ENCODE measurements at regions not wholly inside any gene's neighbourhood (a gene's known extent, or its start where the extent isn't known, plus 50 kb on each side); places are given as distances from the start of the nearest gene placed in this dataset.
"Not testable (repeated sequence)": the region's sequence is repeated elsewhere in the genome, so short reads cannot be mapped to it uniquely, and the experiment has no call there.

- not testable (repeated sequence) for DNase-seq
Observed at GRCh38 chr17:20683651-20684229, 104.2 kb downstream of the CDRT15L2 start.

GRCh38 chr17:20684975-20685374 lies 105.5 kb downstream of the CDRT15L2 start:
- DNase-seq, result not testable (repeated sequence)

DNA sequence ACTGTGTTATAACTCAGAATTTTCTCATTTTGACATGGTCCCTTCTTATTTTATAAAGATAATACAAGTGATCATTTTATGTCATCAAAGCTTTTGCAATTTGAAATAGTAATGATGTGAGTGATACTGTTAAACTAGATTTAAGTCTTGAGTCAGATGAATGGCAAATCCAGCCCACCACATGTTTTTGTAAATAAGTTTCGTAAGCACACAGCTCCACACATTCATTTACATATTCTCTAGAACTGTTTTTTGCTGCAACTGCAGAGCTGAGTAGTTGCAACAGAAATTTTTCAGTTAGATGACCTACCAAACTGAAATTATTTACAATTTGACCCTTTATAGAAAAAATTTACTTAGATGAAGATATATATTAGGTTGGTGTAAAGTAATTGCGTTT lies 108.1 kb downstream of the CDRT15L2 start:
- not testable (repeated sequence) for DNase-seq

DNA sequence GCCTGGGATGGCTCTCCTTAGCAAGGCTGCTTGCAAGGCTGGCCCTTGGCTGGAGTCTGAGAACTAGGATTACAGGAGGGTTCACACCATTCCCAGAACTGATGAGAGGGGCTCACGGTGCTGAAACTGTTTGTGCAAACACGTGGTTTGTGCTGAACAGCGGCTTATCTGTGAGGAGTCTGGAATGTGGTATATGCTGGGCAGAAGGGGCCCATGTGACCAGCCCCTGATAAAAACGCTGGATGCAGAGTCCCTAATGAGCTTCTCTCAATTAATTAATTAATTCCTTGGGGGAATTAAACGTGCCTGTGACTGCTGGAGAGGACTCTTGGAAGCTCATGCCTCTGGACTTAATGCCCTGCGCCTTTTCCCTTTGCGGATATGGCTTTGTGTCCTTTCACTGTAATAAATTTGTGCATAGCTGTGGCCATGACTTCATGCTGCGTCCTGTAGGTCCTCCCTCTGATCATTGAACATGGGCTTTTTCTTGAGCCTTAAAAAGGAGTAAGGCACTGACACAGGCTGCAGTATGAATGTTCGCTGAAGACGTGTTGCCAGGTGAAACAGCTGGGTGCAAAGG lies 109.7 kb downstream of the CDRT15L2 start:
- DNase-seq, result not testable (repeated sequence)

- not testable (repeated sequence) for DNase-seq
Observed at GRCh38 chr17:20692706-20693105, 113.2 kb downstream of the CDRT15L2 start.

- not testable (repeated sequence) for DNase-seq
Observed at GRCh38 chr17:20695871-20696270, 116.3 kb downstream of the CDRT15L2 start.

DNA sequence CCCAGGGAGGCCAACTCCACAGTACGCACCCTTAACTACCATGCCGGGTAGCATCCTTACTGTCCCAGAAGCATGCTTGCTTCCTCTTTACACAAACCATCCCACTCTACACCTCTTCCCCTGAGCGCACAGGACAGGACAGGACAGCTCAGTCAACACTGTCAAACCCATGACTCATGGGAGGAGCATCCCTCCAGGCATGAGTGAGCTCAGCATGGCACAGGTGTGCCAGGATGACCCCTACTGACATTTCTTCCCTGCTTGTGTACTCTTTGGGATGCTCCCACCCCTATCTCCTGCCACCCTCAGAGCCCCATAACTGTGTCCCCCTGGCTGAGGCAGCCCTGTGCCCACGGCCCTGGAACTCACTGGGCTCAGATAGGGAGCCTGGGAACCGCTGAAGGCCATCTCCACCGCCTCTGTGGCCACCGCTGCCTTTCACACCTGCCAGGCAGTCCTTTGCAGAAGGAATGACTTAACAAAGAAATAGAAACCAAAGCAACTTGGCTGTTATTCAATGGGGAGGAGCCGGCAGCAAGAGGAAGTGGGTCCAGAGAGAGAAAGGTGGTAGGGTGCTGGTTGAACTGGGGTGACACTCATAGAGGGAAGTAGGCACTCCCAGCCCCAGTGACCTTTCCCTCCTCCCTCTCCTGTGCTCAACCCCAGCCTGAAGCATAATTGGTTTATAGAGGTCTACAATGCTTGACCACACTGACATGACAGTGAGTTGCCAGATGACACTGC lies 119.1 kb downstream of the CDRT15L2 start:
- not testable (repeated sequence) for DNase-seq

GRCh38 chr17:20700528-20700927 lies 121.0 kb downstream of the CDRT15L2 start:
- not testable (repeated sequence) for DNase-seq

- DNase-seq, result not testable (repeated sequence)
Observed at GRCh38 chr17:20701366-20701765, 121.8 kb downstream of the CDRT15L2 start.

DNA sequence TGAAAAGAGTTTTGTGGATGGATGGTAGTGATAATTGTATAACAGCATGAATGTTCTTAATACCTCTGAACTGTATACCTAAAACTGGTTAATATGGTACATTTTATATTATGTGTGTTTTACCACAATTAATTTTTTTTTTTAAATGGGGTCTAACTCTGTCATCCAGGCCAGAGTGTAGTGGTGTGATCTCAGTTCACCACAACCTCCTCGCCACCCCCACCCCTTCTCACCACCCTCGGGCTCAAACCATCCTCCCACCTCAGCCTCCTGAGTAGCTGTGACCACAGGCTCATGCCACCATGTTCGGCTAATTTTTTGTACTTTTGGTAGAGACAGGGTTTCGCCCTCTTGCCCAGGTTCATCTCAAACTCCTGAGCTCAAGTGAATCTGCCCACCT lies 123.2 kb downstream of the CDRT15L2 start:
- DNase-seq, result no peak

- DNase-seq, result no peak
Observed at GRCh38 chr17:20703781-20704180, 124.3 kb downstream of the CDRT15L2 start.

- DNase-seq, result not testable (repeated sequence)
Observed at GRCh38 chr17:20705186-20705585, 125.7 kb downstream of the CDRT15L2 start.

GRCh38 chr17:20706751-20707373 lies 127.3 kb downstream of the CDRT15L2 start:
- DNase-seq, result no peak

DNA sequence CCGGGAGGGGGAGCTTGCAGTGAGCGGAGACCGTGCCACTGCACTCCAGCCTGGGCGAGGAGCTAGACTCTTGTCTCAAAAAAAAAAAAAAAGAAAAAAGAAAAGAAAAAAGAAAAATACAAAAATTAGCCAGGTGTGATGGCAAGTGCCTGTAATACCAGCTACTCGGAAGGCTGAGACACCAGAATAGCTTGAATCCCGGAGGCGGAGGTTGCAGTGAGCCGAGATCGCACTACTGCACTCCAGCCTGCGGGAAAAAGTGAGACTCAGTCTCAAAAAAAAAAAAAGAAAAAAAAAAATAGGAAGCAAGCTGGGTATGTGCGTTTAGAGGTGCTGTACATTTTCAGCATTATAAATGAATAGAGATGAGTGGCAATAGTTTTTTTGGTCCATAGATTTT lies 129.3 kb downstream of the CDRT15L2 start:
- DNase-seq, result not testable (repeated sequence)

- DNase-seq, result not testable (repeated sequence)
Observed at GRCh38 chr17:20716481-20716880, 137.0 kb downstream of the CDRT15L2 start.

DNA sequence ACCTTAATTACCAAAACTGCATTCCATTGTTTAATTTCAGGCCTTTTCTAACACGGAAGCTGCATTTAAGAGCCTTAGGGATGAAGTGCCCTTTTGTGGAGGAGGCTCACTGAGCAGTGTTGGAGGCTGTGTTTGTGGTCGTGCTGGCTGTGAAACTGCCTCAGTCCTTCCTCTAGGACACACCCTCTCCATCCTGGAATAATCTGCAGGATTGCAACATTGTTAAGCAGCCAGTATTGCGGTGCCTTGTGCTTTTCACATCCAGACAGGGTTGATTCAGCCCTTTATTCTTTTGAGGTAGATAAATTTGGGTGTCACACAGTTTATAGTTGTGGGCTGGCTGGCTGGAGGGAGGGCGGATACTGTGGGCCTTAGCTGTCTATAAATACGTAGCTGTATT lies 141.6 kb downstream of the CDRT15L2 start:
- no peak for DNase-seq

- DNase-seq, result not testable (repeated sequence)
Observed at GRCh38 chr17:20724391-20724790, 144.9 kb downstream of the CDRT15L2 start.

- not testable (repeated sequence) for DNase-seq
Observed at GRCh38 chr17:20727201-20727600, 147.7 kb downstream of the CDRT15L2 start.

- no peak for DNase-seq
Observed at GRCh38 chr17:20728181-20728580, 148.7 kb downstream of the CDRT15L2 start.

DNA sequence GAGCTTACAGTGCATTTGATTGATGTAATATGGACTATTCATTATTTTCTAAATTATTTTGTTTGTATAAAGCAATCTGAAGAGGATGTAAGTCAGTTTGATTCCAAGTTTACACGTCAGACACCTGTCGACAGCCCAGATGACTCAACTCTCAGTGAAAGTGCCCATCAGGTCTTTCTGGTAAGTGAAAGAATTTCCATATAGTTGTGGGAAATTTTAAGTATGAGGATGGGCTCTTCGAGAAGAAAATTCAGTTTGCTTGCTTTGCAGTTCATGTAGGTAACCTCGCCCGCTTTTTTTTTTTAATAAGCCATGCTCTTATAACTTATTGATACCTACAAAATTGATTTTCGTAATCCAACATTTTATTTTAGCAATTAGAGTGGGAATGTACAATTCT lies 151.6 kb downstream of the CDRT15L2 start:
- DNase-seq, result not testable (repeated sequence)

DNA sequence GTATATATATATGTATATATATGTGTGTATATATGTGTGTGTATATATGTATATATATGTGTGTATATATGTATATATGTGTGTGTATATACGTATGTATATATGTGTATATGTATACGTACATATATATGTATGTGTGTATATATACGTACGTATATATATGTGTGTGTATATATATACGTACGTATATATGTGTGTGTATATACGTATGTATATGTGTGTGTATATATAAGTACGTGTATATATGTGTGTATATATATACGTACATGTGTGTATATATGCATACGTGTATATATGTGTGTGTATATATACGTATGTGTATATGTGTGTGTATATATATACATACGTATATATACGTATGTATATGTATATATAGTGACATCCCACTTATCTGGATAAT lies 154.4 kb downstream of the CDRT15L2 start:
- DNase-seq, result no peak

- DNase-seq, result no peak
Observed at GRCh38 chr17:20735796-20736195, 156.3 kb downstream of the CDRT15L2 start.

DNA sequence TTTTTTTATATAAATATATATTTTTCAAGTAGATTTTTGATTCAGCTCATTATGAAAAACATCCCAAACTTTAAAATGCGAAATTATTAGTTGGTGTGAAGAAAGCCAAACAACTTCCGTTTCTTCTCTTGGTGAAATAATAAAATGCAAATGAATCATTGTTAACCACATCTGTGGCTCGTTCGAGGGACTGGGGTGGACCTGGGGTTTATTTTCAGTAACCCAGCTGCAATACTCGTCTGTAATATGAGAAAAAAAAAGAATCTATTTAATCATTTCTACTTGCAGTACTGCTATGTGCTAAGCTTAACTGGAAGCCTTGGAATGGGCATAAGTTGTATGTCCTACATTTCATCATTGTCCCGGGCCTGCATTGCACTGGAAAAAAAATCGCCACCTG lies 158.1 kb downstream of the CDRT15L2 start:
- not testable (repeated sequence) for DNase-seq

- DNase-seq, result no peak
Observed at GRCh38 chr17:20771104-20771503, 191.6 kb downstream of the CDRT15L2 start.

Measured in NCI-H446 (cell line).